ENCODE measurements at regions not wholly inside any gene's neighbourhood (a gene's known extent, or its start where the extent isn't known, plus 50 kb on each side); places are given as distances from the start of the nearest gene placed in this dataset.

- no peak for FAIRE-seq
- no peak for DNase-seq (ENCODE audit: insufficient read length, low spot score)
- TF ChIP-seq, protein P1, sequence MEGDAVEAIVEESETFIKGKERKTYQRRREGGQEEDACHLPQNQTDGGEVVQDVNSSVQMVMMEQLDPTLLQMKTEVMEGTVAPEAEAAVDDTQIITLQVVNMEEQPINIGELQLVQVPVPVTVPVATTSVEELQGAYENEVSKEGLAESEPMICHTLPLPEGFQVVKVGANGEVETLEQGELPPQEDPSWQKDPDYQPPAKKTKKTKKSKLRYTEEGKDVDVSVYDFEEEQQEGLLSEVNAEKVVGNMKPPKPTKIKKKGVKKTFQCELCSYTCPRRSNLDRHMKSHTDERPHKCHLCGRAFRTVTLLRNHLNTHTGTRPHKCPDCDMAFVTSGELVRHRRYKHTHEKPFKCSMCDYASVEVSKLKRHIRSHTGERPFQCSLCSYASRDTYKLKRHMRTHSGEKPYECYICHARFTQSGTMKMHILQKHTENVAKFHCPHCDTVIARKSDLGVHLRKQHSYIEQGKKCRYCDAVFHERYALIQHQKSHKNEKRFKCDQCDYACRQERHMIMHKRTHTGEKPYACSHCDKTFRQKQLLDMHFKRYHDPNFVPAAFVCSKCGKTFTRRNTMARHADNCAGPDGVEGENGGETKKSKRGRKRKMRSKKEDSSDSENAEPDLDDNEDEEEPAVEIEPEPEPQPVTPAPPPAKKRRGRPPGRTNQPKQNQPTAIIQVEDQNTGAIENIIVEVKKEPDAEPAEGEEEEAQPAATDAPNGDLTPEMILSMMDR (IDR thresholded peaks at IDR 0.05; ENCODE audit: insufficient read depth, missing control alignments): no peak
Measured at GRCh38 chr14:51449681-51450080, 202.0 kb upstream of the FRMD6 start.

DNA sequence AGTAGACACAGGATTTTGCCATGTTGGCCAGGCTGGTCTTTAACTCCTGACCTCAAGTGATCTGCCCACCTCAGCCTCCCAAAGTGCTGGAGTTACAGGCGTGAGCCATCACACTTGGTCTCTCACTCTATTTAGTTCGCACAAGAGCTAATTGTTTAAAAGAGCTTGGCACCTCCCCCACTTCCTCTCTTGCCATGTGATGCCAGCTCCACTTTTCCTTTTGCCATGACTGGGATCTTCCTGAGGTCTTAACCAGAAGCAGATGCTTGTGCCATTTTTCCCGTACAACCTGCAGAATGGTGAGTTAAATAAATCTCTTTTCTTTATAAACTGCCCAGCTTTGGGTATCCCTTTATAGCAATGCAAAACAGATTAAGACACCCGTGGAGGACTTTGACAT, 200.1 kb upstream of the FRMD6 start:
- no peak for FAIRE-seq

DNA sequence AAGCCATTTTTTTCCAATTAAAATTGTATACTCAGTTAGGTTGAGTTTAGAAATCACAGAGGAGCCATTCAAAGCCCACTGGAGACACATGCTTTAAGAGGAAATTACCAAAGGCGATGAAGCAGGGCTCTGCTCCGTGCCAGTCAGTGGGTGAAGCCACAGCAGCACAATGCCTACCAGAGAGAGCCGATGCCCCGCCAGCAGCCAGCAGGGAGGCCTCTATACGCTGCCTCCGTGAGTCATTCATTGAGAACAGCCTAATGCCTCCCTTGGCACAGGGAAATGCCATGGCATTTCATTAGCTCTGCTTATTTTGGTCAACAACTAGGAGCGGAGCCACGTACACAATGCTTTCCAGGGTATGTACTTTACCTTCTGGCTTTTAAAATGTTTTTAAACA, 197.8 kb upstream of the FRMD6 start:
- DNase-seq (ENCODE audit: insufficient read length, low spot score) (no peak), FAIRE-seq (no peak)
- TF ChIP-seq, protein P1 (IDR thresholded peaks at IDR 0.05; ENCODE audit: insufficient read depth, missing control alignments): no peak

More for the DNA sequence above, 200.1 kb upstream of the FRMD6 start:
- no peak for DNase-seq (ENCODE audit: insufficient read length, low spot score)
- TF ChIP-seq, protein P1 (IDR thresholded peaks at IDR 0.05; ENCODE audit: insufficient read depth, missing control alignments): no peak

- TF ChIP-seq, protein P1 (IDR thresholded peaks at IDR 0.05; ENCODE audit: insufficient read depth, missing control alignments): no peak
- no peak for DNase-seq (ENCODE audit: insufficient read length, low spot score)
- FAIRE-seq: no peak
Measured at GRCh38 chr14:51454351-51454750, 197.4 kb upstream of the FRMD6 start.

GRCh38 chr14:51455041-51455835, 196.5 kb upstream of the FRMD6 start:
- TF ChIP-seq, protein P1 (IDR thresholded peaks at IDR 0.05; ENCODE audit: insufficient read depth, missing control alignments): no peak
- no peak for DNase-seq (ENCODE audit: insufficient read length, low spot score)
- FAIRE-seq: no peak

- DNase-seq (ENCODE audit: insufficient read length, low spot score) (no peak), FAIRE-seq (no peak)
- TF ChIP-seq, protein P1 (IDR thresholded peaks at IDR 0.05; ENCODE audit: insufficient read depth, missing control alignments): no peak
Measured at GRCh38 chr14:51457843-51458562, 193.7 kb upstream of the FRMD6 start.

- TF ChIP-seq, protein P1 (IDR thresholded peaks at IDR 0.05; ENCODE audit: insufficient read depth, missing control alignments): no peak
- FAIRE-seq (no peak), DNase-seq (ENCODE audit: insufficient read length, low spot score) (no peak)
Measured at GRCh38 chr14:51458563-51458955, 193.2 kb upstream of the FRMD6 start.

Data from D721Med (cell line).